ENCODE measurements at regions not wholly inside any gene's neighbourhood (a gene's known extent, or its start where the extent isn't known, plus 50 kb on each side); places are given as distances from the start of the nearest gene placed in this dataset.

- FAIRE-seq = no peak
- no peak for DNase-seq (ENCODE audit: extremely low read depth in 1 of 4, low spot score in 3 of 4)
- H3K27ac ChIP-seq (ENCODE audit: extremely low read depth, low read depth, low read length) = no peak overlapping the region
- in situ Hi-C loops (cut with MboI) = no loop called here
- H3K9me1 ChIP-seq (ENCODE audit: control insufficient read depth, insufficient read depth, low read length) = no peaks in the 10 kb centered on the region
- no peaks in the 10 kb centered on the region for H4K20me1 ChIP-seq (replicated peaks; ENCODE audit: control insufficient read depth, insufficient read depth, low read length)
- 42% methylated on average over 7 of the region's 7 CpGs for WGBS (ENCODE audit: insufficient coverage, low coverage, missing lambda C conversion rate)
- intact Hi-C loops (cut with micrococcal nuclease) = no loop called here
- no peak overlapping the region for H2AFZ ChIP-seq (ENCODE audit: low read depth, low read length)
- CTCF ChIA-PET (ENCODE audit: low intra/inter-chr PET ratio) = no interaction called here
- no peak overlapping the region for H3K4me3 ChIP-seq
- H3K9ac ChIP-seq (ENCODE audit: insufficient read depth in 1 of 2, low read depth in 2 of 2, low read length in 2 of 2) = no peak overlapping the region
- H3K9me3 ChIP-seq (replicated peaks; ENCODE audit: control insufficient read depth, insufficient read depth, low read depth, low read length) = no peaks in the 10 kb centered on the region
- peaks cover 0 to 4% of the 10 kb centered on the region in 2 experiments; a peak in 4 of 5 replicates for H3K4me1 ChIP-seq (replicated peaks in 1 of 2; ENCODE audit: control insufficient read depth in 2 of 2, insufficient read depth in 2 of 2, low read length in 2 of 2)
- no TSS peak for BruUV-seq (replicated peaks)
- H3K36me3 ChIP-seq (ENCODE audit: control insufficient read depth, insufficient read depth, low read length) = no peaks in the 10 kb centered on the region
- H3K79me2 ChIP-seq (ENCODE audit: control insufficient read depth, insufficient read depth, low read length) = no peaks in the 10 kb centered on the region
- H3K27me3 ChIP-seq (ENCODE audit: control insufficient read depth in 2 of 2, insufficient read depth in 2 of 2, low read length in 2 of 2) = peaks cover 0 to 11% of the 10 kb centered on the region in 2 experiments; a peak in 2 of 5 replicates
- H3K4me2 ChIP-seq (ENCODE audit: insufficient read depth, low read length) = no peak overlapping the region
- POLR2A ChIA-PET = interaction anchor here (0.7 to 1.3 kb wide), 2 partner anchors 13 to 241 kb away, joined by 3 to 5 read pairs; no protein-coding TSS in a partner anchor
- ATAC-seq = no peak
- TF ChIP-seq NR2F6 (CRISPR knock-in tag; IDR thresholded peaks at IDR 0.05) (no peak), ZZZ3 (IDR thresholded peaks at IDR 0.05) (no peak), RBM17 (IDR thresholded peaks at IDR 0.05; ENCODE audit: borderline replicate concordance, low read depth, low read length) (no peak), TGIF2 (CRISPR knock-in tag; IDR thresholded peaks at IDR 0.05) (no peak), TAL1 (IDR thresholded peaks at IDR 0.05) (no peak), NRF1 (conservative IDR thresholded peaks at IDR 0.05 in 1 of 2, IDR thresholded peaks at IDR 0.05 in 1 of 2) (no peak), U2AF2 (optimal IDR thresholded peaks at IDR 0.05; ENCODE audit: low read depth, low read length) (no peak), GTF2B (IDR thresholded peaks at IDR 0.05; ENCODE audit: extremely low read depth, insufficient read length) (no peak), KHSRP (IDR thresholded peaks at IDR 0.05) (no peak), GABPA (tag; conservative IDR thresholded peaks at IDR 0.05; ENCODE audit: low read depth) (no peak), BDP1 (IDR thresholded peaks at IDR 0.05; ENCODE audit: insufficient read depth, insufficient read length) (no peak), ZNF717 (CRISPR knock-in tag; IDR thresholded peaks at IDR 0.05) (no peak), ZNF507 (tag; conservative IDR thresholded peaks at IDR 0.05) (no peak), ZFP36 (IDR thresholded peaks at IDR 0.05; ENCODE audit: low read depth, low read length, partially characterized antibody) (no peak), CREB3 (tag; conservative IDR thresholded peaks at IDR 0.05; ENCODE audit: low read depth) (no peak), ZNF347 (CRISPR knock-in tag; IDR thresholded peaks at IDR 0.05; ENCODE audit: low read depth) (no peak), NEUROD1 (IDR thresholded peaks at IDR 0.05; ENCODE audit: borderline replicate concordance, low read depth, low read length, partially characterized antibody) (no peak)
Measured at GRCh38 chr5:142428036-142428772, 103.4 kb upstream of the SPRY4 start.

Data from K562 (cell line).